Gastrocnemius medialis (tissue), 4 donors: ENCODE measurements at regions not wholly inside any gene's neighbourhood (a gene's known extent, or its start where the extent isn't known, plus 50 kb on each side); places are given as distances from the start of the nearest gene placed in this dataset.

Experiments
- CTCF ChIP-seq, 5 experiments: fragments of 450-650 bp in 3 of 5; fragments of 200-600 bp in 2 of 5; sonication (generic) in 2 of 5; IDR thresholded peaks in 4 of 5; conservative IDR thresholded peaks in 1 of 5; 1 replicate in 4 of 5; 2 replicates in 1 of 5; pipeline ENCODE4 v1.5.1; 2016 to 2019; ENCODE audit warnings: antibody characterized with exemption in 5 of 5, mild to moderate bottlenecking in 3 of 5, moderate library complexity in 3 of 5
- POLR2A ChIP-seq, 2 donors: fragments of 450-650 bp; IDR thresholded peaks; one replicate each; pipeline ENCODE4 v1.6.1; 2017; ENCODE audit warnings: antibody characterized with exemption in 2 of 2, mild to moderate bottlenecking in 2 of 2, moderate library complexity in 2 of 2

GRCh38 chr17:70621566-70621965, 452.2 kb downstream of the KCNJ2 start:
- TF ChIP-seq CTCF (IDR thresholded peaks at IDR 0.05 in 4 of 5, conservative IDR thresholded peaks at IDR 0.05 in 1 of 5) = no peak
- TF ChIP-seq POLR2A (IDR thresholded peaks at IDR 0.05) = no peak
